ENCODE measurements at regions not wholly inside any gene's neighbourhood (a gene's known extent, or its start where the extent isn't known, plus 50 kb on each side); places are given as distances from the start of the nearest gene placed in this dataset.
"Not testable (repeated sequence)": the region's sequence is repeated elsewhere in the genome, so short reads cannot be mapped to it uniquely, and the experiment has no call there.

DNA sequence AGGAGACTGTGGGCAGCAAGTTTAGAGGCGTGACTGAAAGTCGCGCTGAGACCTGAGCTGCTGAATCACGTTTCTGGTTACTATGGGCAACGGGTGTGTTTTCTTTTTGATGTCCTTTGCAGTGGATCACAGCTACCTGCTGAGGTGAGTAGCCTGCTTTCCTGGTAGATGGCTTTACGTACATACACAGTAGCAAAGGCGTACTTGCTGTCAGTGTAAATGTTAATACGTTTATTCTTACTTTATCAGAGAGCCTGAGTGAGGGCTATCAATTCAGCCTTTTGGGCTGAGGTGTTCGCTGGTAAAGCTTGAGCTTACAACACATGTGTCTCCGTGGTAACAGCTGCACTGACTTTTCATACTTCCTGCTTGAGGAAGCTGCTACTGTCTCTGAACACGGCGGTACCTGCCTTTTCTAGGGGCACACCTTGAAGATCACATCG lies 165.1 kb upstream of the CCZ1B start:
- not testable (repeated sequence) for DNase-seq

DNA sequence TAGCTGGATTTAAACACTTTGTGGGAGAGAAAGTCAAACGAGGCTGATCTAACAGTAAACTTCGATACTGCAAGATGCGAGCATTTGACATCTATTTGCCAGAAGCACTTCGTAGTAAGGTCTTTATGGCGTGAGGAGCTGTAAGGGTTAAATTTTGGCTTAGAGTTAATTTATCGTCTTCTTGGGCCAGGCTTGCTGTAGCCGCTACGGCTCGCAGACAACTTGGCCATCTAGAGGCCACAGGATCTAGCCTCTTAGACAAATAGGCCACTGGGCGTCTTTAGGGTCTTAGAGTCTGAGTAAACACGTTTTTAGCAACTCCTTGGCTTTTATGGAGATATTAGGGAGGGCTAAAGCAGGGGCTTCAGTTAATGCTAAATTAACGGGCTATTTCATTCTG lies 165.6 kb upstream of the CCZ1B start:
- DNase-seq: not testable (repeated sequence)

DNA sequence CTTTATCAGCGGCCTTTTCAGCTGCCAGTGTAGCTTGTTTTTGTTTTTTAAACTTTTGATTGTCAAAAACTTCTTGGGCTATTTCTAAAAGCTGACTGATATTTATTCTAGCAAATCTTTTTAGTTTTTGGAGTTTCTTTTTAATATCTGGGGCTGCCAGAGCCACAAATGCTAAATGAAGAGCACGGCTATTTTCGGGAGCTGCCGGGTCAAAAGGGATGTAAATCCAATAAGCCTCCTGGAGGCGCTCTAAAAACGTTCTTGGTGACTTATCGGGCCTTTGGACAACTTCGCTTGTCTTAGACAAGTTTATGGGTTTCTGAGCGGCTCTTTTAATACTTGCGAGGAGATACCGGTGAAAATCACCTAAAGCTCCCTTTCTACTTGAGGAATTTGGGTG lies 166.1 kb upstream of the CCZ1B start:
- DNase-seq: not testable (repeated sequence)

DNA sequence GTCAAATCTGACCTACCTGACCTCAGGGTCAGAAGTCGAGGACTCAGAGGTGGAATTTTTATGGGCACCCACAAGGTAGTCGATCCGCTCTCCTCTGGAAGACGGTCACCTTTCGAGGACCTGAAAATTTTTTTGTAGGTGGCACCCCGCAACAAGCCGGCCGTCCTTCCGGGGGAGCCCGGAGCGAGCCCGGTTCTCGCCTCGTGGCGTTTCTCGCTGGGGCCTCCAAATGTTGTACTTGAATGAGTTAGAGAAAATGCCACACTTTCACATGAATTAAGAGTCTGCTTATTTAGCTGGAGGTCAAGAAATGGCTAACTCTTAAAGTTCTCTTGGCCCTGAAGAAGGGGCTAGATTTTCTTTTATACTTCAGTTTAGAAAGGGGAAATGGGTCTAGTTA lies 169.0 kb upstream of the CCZ1B start:
- DNase-seq: not testable (repeated sequence)

DNA sequence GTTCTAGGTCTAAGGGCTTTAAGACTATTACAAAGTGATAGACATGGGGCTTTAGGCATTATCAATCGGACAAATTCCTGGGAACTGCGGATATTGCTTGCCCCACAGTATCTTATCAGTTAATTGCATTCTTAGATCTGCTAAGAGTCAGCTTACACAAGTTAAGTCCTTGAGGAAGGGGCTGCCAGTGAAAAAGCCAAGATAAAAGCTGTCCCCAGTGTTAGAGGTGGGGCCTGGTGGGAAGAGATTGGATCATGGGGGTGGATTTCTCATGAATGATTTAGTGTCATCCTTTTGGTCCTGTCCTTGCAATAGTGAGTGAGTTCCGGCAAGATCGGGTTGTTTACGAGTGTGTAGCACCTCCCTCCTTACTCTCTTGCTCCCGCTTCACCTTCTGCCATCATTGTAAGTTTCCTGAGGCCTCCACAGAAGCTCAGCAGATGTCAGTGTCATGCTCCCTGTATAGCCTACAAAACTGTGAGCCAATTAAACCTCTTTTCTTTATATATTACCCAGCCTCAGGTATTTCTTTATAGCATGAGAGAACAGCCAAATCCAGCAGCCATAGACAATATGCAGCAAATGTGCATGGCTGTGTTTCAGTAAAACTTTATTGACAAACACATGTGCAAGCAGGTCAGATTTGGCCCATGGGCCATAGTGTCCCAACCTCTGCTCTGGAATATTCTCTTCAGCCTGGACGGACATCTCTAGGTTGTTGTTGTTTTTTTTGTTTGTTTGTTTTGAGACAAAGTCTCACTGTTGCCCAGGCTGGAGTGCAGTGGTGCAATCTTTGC lies 169.6 kb upstream of the CCZ1B start:
- DNase-seq: not testable (repeated sequence)

DNA sequence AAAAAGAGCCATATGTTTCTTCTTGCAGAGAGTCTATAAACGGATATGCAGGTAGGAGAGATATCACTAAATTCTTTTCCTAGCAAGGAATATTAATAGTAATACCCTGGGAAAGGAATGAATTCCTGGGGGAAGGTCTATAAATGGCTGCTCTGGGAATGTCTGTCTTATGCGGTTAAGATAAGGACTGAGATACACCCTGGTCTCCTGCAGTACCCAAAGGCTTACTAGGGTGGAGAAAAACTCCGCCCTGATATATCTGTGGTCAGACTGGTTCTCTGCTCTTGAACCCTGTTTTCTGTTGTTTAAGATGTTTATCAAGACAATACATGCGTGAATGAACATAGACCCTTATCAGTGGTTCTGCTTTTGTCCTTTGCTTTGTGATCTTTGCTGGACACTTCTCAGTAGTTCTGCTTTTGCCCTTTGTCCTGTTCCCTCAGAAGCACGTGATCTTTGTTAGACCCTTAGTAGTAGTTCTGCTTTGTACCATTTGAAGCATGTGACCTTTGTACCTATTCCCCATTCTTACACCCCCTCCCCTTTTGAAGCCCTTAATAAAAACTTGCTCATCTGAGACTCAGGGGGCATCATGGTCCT lies 173.1 kb upstream of the CCZ1B start:
- DNase-seq: not testable (repeated sequence)

DNA sequence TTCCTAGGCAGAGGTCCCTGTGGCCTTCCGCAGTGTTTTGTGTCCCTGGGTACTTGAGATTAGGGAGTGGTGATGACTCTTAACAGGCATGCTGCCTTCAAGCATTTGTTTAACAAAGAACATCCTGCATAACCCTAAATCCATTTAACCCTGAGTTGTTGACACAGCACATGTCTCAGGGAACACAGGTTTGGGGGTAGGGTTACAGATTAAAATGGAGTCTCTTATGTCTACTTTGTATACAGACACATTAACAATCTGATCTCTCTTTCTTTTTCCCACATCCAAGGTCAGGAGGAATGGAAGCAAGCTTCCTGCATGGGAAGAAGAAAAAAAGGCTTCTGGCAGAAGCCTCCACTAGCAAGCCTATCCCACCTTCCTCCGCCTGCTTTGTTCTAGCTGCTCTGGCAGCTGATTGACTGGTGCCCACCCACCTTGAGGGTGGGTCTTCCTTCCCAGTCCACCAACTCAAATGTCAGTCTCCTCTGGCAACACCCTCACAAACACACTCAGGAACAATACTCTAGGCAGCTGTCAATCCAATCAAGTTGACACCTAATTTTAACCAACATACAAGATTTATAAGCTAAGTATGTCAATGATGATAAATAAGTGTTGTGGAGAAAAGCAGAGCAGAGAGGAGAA lies 176.5 kb upstream of the CCZ1B start:
- DNase-seq: no peak

DNA sequence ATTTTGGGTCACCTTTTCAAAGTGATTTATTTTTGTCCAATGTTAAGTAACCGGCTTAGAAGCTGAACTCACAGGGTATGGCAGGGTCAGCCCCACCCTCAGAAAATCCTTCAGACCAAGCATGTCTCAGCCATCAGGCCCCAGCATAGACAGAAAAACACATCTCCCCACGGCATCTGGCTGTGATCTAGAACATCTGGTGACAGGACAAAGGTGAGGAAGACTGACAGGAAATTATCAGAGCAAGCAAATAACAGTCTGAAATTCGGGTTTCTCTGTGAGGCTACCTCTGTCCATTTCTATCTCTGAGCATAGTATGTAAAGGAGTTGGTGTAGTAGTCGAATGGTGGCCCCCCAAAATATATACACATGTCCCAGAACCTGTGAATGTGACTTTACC lies 177.0 kb upstream of the C1GALT1 start:
- DNase-seq: no peak

DNA sequence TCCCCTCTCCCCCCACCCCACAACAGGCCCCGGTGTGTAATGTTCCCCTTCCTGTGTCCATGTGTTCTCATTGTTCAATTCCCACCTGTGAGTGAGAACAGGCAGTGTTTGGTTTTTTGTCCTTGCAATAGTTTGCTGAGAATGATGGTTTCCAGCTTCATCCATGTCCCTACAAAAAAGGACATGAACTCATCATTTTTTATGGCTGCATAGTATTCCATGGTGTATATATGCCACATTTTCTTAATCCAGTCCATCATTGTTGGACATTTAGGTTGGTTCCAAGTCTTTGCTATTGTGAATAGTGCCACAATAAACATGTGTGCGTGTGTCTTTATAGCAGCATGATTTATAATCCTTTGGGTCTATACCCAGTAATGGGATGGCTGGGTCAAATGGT lies 176.4 kb upstream of the C1GALT1 start:
- DNase-seq: not testable (repeated sequence)

DNA sequence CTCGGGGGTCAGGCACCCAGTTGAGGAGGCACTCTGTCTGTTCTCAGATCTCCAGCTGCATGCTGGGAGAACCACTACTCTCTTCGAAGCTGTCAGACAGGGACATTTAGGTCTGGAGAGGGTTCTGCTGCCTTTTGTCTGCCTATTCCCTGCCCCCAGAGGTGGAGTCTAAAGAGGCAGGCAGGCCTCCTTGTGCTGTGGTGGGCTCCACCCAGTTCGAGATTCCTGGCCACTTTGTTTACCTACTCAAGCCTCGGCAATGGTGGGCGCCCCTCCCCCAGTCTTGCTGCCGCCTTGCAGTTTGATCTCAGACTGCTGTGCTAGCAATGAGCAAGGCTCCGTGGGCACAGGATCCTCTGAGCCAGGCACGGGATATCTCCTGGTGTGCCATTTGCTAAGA lies 171.1 kb upstream of the C1GALT1 start:
- not testable (repeated sequence) for DNase-seq

DNA sequence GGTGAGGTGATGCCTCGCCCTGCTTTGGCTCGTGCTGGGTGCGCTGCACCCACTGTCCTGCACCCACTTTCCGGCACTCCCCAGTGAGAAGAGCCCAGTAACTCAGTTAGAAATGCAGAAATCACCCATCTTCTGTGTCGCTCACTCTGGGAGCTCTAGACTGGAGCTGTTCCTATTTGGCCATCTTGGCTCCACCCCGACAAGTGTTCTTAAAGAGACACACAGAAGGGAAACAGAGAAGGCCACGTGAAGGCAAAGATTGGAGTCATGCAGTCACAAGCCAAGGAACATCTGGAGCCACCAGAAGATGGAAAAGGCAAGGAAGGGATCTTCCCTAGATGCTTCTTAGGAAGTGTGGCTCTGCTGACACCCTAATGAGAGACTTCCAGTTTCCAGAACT lies 170.6 kb upstream of the C1GALT1 start:
- DNase-seq: not testable (repeated sequence)

DNA sequence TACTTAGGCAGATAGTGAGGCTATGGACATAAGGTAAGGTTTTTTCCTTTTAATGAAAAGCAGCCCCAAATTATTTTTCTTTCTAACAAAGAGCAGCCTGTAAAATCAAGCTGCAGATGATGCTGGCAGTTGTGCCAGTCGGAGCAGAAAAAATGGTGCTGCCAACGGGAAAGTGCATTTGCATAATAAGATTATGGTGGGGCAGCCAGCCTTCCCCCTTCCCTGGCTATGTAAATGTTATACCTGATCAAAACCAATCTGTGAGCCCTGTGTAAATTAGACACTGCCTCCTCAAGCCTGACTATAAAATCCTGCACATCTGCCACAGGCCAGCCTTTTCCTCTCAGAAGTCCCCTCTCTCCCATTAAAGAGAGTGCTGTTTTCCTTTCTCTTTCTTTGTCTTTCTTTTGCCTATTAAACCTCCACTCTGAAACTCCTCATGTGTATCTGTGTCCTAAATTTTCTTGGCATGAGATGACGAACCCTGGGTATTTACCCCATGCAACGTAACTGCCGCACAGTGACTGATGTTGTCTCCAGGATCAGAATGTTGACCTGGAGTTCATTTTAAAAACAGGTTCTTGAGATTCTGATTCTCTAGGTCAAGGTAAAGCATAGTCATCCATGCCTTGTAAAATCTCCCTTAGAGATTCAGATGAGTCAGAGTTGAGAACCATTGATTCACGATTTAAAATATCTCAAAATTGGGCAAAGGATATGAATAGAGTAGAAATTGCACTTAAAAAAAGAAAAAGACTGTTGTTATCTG lies 167.3 kb upstream of the C1GALT1 start:
- no peak for DNase-seq

DNA sequence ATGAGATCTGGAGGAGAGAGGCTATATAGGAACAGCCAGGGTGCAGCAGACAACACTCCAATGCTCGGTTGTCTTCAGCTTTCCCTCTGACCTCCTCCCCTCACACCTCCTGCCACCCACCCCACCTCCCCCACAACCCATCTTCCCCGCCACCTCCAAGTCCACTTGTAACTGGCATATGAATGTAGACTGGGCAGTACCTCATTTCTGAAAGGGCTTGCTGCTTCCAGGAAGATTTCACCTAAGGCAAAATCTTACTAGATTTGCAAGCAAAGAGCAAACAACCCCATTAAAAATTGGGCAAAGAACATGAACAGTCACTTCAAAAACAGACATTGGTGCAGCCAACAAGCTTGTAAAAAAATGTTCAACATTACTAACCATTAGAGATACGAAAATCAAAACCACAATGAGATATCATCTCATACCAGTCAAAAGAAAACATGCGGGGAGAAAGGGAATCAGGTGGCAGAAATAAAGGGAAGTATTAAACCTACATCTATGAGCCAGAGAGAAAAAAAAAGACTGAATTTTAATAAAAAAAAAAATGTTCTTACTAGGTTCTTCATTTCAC lies 164.6 kb upstream of the C1GALT1 start:
- DNase-seq: no peak

DNA sequence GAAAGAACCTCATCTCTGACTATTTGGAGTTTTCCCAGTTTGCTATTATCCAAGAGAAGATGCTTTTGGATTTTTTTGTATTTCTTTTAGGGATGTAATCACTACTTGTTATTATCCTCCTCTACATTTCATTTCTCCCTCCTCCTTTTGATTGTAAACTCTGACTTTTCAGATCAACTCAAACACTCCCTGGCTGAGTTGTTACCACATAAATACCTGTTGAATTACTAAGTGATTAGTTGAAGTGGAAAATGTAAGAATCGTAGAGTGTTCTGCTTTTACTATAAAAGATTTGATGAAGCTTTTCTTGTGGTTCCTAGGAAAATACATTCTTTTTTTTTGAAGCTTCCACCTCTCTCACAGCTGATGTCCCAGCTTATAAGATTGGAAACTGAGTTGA lies 164.1 kb upstream of the C1GALT1 start:
- DNase-seq: no peak

DNA sequence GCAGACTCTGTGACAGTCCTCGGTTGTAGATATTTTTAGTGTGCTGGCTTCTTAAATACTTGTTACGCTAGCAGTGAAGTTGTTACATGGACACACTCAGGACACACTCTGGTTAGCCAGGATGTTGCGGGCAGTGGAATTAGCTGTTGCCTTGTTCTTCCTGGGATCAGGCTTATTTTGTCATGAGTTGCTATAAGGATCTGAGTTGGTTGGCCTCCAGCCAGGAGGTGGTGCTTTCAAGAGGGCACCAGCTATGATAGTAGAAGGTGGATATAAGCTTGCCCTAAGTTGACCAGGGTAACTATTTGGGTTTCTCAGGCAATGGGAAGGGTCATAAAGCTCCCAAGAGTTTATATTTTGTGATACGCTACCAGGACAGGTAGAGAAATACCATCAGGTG lies 150.1 kb upstream of the C1GALT1 start:
- no peak for DNase-seq

DNA sequence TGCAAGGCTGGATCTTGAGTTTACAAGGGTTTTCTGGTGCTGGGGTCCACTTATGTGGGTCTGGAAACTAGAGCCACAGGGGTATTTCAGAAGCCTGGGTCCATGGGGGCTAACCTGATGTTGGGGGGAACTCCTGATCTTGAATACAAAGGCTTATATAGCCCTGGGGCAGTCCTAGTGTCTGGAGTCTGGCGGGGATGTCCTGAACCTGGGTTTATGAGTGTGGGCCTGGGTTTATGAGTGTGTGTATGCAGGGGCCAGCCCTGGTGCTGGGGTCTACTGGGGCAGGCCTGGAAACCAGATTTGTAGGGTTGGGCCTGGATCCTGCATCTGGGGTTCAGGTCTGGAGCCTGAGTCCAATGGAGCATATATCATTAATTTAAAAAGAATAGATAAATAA lies 146.5 kb upstream of the C1GALT1 start:
- no peak for DNase-seq

DNA sequence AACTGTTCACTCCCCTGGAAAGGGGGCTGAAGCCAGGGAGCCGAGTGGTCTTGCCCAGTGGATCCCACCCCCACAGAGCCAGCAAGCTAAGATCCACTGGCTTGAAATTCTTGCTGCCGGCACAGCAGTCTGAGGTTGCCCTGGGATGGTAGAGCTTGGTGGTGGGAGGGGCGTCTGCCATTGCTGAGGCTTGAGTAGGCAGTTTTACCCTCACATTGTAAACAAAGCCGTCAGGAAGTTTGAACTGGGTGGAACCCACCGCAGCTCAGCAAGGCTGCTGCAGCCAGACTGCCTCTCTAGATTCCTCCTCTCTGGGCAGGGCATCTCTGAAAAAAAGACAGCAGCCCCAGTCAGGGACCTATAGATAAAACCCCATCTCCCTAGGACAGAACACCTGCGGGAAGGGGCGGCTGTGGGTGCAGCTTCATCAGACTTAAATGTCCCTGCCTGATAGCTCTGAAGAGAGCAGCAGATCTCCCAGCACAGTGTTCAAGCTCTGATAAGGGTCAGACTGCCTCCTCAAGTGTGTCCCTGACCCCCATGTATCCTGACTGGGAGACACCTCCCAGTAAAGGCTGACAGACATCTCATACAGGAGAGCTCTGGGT lies 140.0 kb upstream of the C1GALT1 start:
- DNase-seq: not testable (repeated sequence)

DNA sequence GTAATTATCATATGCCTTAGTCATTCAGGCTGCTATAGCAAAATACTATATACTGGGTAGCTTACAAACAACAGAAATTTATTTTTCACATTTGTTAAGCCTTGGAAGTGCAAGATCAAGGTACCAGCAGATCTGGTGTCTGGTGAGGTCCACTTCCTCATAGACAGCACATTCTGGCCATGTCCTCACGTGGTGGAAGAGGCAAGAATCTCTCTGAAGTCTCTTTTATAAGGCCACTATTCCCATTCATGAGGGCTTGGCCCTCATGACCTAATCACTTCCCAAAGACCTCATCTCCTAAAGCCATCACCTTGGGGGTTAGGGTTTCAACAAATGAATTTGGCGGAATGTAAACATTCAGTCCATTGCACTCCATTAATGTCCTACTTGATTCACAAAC lies 137.5 kb upstream of the C1GALT1 start:
- no peak for DNase-seq

DNA sequence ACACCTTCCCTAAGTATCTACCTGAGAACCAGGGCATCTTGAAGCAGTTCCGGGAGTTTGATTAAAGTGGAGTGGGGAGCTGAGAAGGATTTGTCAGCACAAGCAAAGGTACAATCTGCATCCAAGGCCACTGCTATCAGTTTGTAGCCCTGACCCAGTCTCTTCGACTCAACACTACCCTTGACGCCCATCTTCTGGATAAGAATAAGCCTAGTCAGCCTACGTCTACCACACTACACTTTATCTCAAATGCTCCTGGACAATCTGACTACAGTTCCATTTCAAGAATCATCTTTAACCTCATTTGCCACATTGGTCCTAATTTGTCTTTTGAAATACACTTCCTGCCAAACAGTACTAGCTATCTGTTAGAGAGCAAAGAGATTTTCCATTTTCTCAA lies 134.1 kb upstream of the C1GALT1 start:
- no peak for DNase-seq

DNA sequence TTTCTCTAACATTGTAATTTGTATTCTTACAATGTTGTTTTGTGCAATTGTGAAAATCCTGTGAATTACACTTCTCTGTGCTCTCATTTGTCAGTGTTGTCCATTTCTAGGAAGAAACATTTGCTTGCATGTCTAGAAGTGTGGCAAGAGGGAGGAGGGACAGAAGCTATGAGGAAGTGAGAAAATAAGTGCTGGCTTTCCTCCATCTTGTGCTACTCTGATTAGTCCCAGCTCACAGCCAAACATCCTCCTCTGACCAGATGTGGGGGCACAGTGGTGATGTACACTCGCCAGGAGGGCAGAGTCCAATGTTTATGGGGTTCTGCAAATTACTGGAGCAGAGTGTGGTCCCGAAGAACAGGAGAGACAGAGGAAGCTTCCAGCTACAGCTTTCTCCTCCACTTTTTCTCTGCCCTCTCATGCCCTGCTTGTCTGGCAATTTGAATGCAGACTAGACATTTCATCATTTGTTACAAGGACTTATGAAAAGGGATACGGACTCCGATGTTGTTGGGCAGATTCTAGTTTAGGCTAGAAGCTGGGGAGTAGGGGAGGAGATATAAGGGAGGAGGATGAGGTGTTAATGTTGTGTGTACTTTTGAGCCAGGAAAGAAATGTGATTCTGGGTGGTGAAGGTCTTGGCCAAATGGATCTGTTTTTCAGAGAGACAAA lies 131.0 kb upstream of the C1GALT1 start:
- DNase-seq: no peak

DNA sequence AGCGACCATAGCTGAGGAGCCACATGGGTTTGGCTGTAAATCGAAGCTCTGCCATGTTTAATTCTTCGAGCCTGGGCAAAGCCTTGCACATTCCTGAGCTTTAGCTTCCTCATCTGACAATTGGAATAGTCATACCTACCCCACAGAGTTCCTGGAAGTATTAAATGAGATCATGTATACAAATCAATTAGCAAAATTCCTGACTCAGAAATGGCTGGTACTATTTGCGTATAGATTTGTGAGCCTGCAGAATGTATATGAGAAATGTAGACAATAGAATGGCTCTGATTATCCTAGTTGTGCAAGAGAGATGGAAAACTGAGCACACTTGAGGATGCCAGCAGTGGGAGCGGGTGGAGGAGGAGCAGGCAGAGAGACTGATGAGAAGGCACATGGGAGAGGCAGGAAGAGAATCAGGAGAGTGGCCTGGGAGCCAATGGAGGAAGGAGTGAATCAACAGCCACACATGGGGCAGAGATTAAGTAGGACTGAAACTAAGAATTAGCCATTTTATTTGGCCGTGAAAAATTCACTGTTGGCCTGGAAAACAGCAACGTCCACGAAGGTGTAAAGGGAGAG lies 128.0 kb upstream of the C1GALT1 start:
- DNase-seq: no peak
